GM18498 (cell line): ENCODE measurements at regions not wholly inside any gene's neighbourhood (a gene's known extent, or its start where the extent isn't known, plus 50 kb on each side); places are given as distances from the start of the nearest gene placed in this dataset.

Source experiments
- ATAC-seq: cut with Tn5 transposase; IDR thresholded peaks from one replicate; pipeline ENCODE4 v1.9.1; 2021; ENCODE audit warnings: mild to moderate bottlenecking, moderate library complexity; ENCODE audit not compliant: unreplicated experiment

- no peak for ATAC-seq
Measured at GRCh38 chr11:104291646-104292045, 127.7 kb upstream of the PDGFD start.

DNA sequence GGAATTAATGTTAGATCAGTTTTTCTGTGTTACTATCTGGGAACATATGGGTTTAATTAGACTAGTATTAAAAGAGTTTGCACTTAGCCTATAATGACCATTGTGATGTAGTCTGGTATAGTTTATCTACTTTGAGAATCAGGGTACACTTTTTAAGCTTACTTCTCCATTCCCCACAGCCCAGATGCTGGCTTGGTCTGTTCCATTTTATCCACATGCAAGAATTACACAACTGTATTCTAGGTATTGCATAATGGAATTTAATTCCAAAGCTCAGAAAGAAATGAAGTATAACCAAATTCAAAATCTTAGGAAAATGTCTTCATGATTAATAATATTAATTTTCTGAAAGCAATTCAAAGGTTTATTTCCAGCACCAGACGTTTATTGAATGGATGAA is 122.2 kb upstream of the PDGFD start:
- ATAC-seq, result no peak

GRCh38 chr11:104279587-104279986 is 115.6 kb upstream of the PDGFD start:
- ATAC-seq, result no peak

DNA sequence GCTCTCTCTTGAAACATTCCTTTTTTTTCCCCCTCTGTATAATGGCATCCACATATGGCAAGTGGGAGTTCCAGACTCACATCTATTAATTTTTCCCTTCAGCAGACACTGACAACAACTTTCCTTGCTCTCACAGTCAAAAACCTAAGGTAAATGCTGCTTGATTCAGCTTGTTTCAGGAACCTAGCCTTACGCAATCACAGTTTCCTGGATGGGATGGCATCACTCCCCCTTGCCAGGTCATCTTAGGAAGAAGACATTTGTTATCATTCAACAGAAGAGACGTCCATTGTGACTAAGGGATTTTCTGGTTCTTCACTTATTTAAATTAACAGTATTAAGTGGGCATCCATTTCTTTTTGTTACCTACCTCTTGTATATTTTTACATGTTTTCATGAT is 112.0 kb upstream of the PDGFD start:
- ATAC-seq, result no peak

DNA sequence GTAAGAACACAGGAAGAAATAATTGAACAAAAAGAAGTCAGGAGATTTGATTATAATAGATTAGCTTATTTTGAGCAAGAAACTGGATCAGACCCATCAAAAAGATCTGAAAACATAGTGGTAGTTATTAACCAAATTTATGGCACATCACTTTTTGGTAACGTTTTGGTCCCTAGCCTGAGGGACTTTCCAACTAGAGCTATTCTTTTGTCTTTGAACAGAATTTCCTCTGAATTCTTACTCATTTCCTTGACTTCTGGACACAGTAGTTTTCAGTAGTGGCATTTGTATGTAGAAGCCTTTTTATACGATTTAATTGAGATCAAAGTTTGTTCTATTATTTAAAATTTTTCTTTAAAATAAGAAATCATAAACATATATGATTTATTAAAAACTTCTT is 96.5 kb upstream of the PDGFD start:
- no peak for ATAC-seq

GRCh38 chr11:104259121-104259610 is 95.2 kb upstream of the PDGFD start:
- no peak for ATAC-seq

DNA sequence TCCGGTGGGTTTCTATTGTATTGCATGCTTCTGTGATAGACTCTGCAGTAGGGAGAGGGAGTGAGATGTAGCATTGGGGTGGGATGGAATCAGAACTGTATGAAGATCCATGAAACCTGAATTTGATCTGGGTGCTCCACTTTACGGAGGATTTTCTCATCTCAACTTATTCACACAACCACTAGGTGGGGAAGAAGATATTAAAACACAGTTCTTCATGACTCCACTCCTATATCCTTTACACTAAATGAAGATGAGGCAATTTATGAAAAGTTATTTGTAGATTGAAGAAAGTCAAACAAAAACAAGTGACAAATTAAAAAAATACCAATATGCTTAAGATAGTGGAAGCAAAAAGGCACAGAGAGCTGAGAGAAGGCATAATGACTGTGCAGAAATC is 92.6 kb upstream of the PDGFD start:
- ATAC-seq, result no peak

GRCh38 chr11:104254347-104254746 is 90.4 kb upstream of the PDGFD start:
- ATAC-seq, result peak; percentile 69

DNA sequence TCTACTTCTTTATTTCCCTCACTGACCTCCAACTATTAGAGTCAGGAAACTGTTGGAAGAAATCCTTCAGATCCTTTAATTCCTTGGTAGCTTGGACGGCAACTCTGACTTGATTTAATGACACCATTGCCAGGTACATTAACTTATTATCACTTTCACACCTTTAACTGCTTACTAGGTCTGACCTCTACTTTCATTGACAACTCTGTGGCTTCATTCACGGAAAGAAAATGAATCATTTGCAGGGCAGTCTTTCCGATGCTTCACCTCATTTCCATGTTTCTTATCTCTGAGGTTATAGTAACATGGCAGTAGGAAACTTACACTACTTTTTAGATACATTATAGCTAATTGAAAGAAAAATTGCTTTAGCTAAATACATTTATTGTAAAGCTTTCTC is 82.6 kb upstream of the PDGFD start:
- no peak for ATAC-seq

- ATAC-seq, result no peak
Measured at GRCh38 chr11:104238916-104239315, 75.0 kb upstream of the PDGFD start.

- no peak for ATAC-seq
Measured at GRCh38 chr11:104225047-104225446, 61.1 kb upstream of the PDGFD start.

- ATAC-seq, result no peak
Measured at GRCh38 chr11:104222464-104222863, 58.5 kb upstream of the PDGFD start.

- no peak for ATAC-seq
Measured at GRCh38 chr11:104221455-104221854, 57.5 kb upstream of the PDGFD start.

DNA sequence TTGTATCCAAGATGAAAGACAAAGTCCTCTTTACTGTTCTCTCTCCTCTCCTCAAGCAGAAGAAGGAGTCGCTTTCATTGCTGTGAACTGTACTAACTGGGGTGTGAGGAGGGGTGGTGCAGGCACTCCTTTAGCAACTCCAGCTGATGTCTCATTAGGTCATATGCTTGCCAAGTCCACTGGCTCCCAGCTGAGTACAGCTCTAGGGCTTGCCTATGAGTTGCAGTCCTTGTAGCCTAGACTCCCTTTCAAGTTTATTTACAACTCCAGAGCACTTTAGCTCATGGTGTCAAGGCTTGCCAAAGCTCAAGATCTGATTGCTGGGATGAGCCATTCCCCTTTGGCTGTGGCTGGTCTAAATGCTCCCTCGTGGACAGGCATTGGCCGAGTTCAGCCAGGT is 55.1 kb upstream of the PDGFD start:
- ATAC-seq, result no peak

DNA sequence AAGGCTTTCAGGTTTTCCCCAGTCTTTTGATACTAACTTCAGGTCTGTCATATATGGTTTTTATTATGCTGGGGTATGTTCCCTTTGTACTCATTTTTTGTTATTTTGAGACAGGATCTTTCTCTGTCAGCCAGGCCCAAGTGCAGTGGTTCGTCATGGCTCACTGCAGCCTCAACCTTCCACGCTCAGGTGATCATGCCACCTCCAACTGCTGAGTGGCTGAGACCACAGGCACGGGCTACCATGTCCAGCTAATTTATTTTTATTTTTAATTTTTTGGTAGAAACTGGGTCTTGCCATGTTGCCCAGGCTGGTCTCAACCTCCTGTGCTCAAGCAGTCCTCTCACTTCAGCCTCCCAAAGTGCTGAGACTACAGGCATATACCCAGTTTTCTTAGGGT is 50.6 kb upstream of the PDGFD start:
- ATAC-seq, result no peak
